ENCODE measurements at regions not wholly inside any gene's neighbourhood (a gene's known extent, or its start where the extent isn't known, plus 50 kb on each side); places are given as distances from the start of the nearest gene placed in this dataset.
"Not testable (repeated sequence)": the region's sequence is repeated elsewhere in the genome, so short reads cannot be mapped to it uniquely, and the experiment has no call there.

DNA sequence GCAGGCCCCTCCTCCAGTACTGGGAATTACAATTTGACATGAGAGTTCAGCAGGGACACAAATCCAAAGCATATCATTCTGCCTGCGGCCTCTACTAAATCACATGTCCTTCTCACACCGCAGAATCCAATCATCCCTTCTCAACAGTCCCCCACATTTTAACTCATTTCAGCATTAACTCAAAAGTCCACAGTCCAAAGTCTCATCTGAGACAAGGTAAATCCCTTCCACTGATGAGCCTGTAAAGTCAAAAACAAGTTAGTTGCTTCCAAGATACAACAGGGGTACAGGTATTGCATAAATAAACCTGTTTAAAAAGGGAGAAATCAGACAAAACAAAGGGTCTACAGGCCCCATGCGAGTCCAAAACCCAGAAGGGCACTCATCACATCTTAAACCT lies 64.0 kb downstream of the EBNA1BP2 start:
- Histone ChIP-seq H3K4me1 (no peaks in the 10 kb centered on the region), H3K27me3 (no peaks in the 10 kb centered on the region), H3K9me3 (no peaks in the 10 kb centered on the region), H3K4me3 (no peak overlapping the region), H3K27ac (no peak overlapping the region), H3K36me3 (no peaks in the 10 kb centered on the region)
- TF ChIP-seq, protein P1, sequence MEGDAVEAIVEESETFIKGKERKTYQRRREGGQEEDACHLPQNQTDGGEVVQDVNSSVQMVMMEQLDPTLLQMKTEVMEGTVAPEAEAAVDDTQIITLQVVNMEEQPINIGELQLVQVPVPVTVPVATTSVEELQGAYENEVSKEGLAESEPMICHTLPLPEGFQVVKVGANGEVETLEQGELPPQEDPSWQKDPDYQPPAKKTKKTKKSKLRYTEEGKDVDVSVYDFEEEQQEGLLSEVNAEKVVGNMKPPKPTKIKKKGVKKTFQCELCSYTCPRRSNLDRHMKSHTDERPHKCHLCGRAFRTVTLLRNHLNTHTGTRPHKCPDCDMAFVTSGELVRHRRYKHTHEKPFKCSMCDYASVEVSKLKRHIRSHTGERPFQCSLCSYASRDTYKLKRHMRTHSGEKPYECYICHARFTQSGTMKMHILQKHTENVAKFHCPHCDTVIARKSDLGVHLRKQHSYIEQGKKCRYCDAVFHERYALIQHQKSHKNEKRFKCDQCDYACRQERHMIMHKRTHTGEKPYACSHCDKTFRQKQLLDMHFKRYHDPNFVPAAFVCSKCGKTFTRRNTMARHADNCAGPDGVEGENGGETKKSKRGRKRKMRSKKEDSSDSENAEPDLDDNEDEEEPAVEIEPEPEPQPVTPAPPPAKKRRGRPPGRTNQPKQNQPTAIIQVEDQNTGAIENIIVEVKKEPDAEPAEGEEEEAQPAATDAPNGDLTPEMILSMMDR (IDR thresholded peaks at IDR 0.05): no peak
- intact Hi-C loops (cut with DNase I): no loop called here
- no peak for DNase-seq
- ATAC-seq: no peak

DNA sequence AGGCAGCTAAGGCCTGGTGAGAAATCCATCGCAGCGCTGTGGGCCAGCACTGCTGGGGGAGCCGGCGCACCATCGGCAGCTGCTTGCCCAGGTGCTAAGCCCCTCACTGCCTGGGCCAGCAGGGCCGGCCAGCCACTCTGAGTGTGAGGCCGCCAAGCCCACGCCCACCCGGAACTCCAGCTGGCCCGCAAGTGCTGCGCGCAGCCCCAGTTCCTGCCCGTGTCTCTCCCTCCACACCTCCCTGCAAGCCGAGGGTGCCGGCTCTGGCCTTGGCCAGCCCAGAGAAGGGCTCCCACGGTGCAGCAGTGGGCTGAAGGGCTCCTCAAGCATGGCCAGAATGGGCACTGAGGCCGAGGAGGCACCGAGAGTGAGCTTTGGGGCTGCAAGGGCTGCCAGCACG lies 64.4 kb downstream of the EBNA1BP2 start:
- DNase-seq (no peak), ATAC-seq (no peak)
- H3K9me3 ChIP-seq: no peaks in the 10 kb centered on the region
- intact Hi-C loops (cut with DNase I): no loop called here
- no peaks in the 10 kb centered on the region for H3K27me3 ChIP-seq
- H3K4me3 ChIP-seq: no peak overlapping the region
- H3K27ac ChIP-seq: no peak overlapping the region
- TF ChIP-seq, protein P1 (IDR thresholded peaks at IDR 0.05): no peak
- no peaks in the 10 kb centered on the region for H3K4me1 ChIP-seq
- H3K36me3 ChIP-seq: no peaks in the 10 kb centered on the region

DNA sequence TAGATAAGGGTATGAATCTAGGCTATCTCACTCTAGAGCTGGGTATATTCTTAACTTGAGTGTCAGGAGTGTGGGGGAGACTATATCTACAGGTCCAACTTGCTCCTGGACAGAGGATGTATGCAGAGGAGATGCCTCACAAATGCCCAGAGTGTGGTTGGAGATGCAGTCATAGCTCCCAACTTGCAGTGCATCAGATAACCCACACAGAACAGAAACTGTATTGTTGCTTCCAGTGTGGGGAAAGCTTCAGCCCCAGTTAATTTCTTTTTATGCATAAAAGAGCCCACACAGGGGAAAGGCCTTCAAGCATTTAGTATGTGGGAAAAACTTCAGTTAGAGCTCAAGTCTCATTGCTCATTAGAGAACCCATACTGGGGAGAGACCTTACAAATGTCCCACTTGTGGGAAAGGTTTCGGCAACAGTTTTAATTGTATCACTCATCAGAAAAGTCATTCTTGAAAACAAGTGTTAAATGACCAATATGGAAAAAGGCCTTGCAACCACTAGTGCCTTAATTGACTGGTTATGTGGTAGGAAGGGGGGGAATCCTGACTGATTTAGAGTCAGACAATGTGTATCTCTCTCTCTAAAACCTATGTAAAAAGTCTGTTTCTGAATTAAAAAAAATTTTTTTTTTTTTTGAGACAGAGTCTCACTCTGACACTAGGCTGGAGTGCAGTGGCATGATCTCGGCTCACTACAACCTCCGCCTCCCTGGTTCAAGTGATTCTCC lies 67.9 kb downstream of the EBNA1BP2 start:
- Histone ChIP-seq H3K9me3 (no peaks in the 10 kb centered on the region), H3K27me3 (no peaks in the 10 kb centered on the region), H3K4me3 (no peak overlapping the region), H3K4me1 (no peaks in the 10 kb centered on the region), H3K36me3 (no peaks in the 10 kb centered on the region), H3K27ac (no peak overlapping the region)
- TF ChIP-seq, protein P1 (IDR thresholded peaks at IDR 0.05): no peak
- DNase-seq (no peak), ATAC-seq (no peak)
- intact Hi-C loops (cut with DNase I): no loop called here

DNA sequence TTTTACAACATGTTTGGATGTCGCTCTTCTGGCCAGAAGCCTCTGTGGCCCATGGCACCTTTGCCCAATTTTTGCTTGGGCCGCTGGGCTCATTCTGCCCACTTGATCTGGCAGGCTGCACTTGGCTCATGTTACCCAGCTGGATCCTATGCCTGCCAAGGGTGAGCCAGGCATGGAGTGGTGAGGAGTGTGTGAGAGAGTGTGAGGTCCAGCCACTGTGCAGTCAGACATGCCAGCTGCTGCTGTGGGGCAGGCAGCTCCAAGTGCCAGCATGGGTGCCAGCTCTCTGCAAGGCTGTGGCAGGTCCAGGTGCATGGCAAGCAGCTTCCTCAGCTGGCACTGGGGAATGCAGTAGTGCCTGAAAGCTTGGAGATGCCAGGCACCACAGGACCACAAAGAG lies 71.0 kb downstream of the EBNA1BP2 start:
- no peak overlapping the region for H3K4me3 ChIP-seq
- ATAC-seq (no peak), DNase-seq (no peak)
- no peak overlapping the region for H3K27ac ChIP-seq
- H3K36me3 ChIP-seq: no peaks in the 10 kb centered on the region
- H3K4me1 ChIP-seq: no peaks in the 10 kb centered on the region
- TF ChIP-seq, protein P1 (IDR thresholded peaks at IDR 0.05): no peak
- intact Hi-C loops (cut with DNase I): no loop called here
- no peaks in the 10 kb centered on the region for H3K9me3 ChIP-seq
- H3K27me3 ChIP-seq: no peaks in the 10 kb centered on the region

DNA sequence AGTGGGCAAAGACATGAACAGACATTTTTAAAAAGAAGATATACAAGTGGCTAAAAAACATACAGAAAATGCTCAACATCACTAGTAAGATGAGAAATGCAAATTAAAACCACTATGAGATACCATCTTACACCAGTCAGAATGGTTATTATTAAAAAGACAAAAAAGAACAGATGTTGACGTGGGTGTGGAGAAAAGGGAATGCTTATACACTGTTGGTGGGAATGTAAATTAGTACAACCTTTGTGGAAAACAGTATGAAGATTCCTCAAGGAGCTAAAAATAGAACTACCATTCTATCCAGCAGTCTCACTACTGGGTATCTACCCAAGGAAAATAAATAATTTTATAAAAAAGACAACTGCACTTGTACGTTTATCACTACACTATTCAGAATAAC lies 73.9 kb downstream of the EBNA1BP2 start:
- H3K36me3 ChIP-seq: no peaks in the 10 kb centered on the region
- no peak overlapping the region for H3K27ac ChIP-seq
- H3K4me3 ChIP-seq: no peak overlapping the region
- no peaks in the 10 kb centered on the region for H3K9me3 ChIP-seq
- no peaks in the 10 kb centered on the region for H3K27me3 ChIP-seq
- DNase-seq (no peak), ATAC-seq (no peak)
- intact Hi-C loops (cut with DNase I): no loop called here
- TF ChIP-seq, protein P1 (IDR thresholded peaks at IDR 0.05): no peak
- no peaks in the 10 kb centered on the region for H3K4me1 ChIP-seq

DNA sequence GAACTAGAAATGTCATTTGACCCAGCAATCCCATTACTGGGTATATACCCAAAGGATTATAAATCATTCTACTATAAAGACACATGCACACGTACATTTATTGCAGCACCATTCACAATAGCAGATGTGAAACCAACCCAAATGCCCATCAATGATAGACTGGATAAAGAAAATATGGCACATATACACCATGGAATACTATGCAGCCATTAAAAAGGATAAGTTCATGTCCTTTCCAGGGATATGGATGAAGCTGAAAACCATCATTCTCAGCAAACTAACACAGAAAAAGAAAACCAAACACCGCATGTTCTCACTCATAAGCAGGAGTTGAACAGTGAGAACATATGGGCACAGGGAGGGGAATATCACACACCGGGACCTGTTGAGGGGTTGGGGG lies 75.6 kb downstream of the EBNA1BP2 start:
- H3K36me3 ChIP-seq: not testable (repeated sequence)

DNA sequence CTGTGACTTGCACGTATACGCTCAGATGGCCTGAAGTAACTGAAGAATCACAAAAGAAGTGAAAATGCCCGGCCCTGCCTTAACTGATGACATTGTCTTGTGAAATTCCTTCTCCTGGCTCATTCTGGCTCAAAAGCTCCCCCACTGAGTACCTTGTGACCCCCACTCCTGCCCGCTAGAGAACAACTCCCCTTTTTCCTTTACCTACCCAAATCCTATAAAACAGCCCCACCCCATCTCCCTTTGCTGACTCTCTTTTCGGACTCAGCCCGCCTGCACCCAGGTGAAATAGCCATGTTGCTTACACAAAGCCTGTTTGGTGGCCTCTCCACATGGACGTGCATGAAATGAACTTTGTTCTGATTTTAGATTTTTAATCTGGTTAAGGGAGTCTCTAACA lies 81.3 kb downstream of the EBNA1BP2 start:
- H3K27ac ChIP-seq; H3K9me3 ChIP-seq; intact Hi-C loops (cut with DNase I); H3K4me3 ChIP-seq; H3K36me3 ChIP-seq; DNase-seq; H3K4me1 ChIP-seq; ATAC-seq; H3K27me3 ChIP-seq: not testable (repeated sequence)

More for the DNA sequence above, 75.6 kb downstream of the EBNA1BP2 start:
- ATAC-seq; H3K4me1 ChIP-seq; H3K4me3 ChIP-seq; DNase-seq; H3K9me3 ChIP-seq; intact Hi-C loops (cut with DNase I); H3K27ac ChIP-seq; H3K27me3 ChIP-seq: not testable (repeated sequence)

DNA sequence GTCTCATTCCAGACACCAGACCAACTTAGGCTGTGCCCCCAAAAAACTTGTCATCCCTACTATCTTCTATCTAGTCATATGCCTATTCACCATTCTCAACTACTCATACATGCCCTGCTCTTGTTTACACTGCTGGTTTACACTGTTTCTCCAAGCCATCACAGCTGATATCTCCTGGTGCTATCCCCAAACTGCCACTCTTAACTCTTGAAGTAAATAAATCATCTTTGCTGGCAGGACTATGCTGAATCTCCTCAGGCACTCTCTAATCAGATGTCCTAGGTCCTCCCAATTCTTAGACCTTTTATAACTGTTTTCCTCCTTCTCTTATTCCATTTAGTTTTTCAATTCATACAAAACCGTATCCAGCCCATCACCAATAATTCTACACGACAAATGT lies 81.9 kb downstream of the EBNA1BP2 start:
- H3K4me3 ChIP-seq; H3K9me3 ChIP-seq; ATAC-seq; H3K27ac ChIP-seq; H3K36me3 ChIP-seq; DNase-seq; intact Hi-C loops (cut with DNase I); H3K4me1 ChIP-seq; H3K27me3 ChIP-seq: not testable (repeated sequence)

All from upper lobe of right lung (tissue), 1 donor.